CD4-positive, alpha-beta T cell treated with Interleukin-12 subunit alpha and Interleukin-12 subunit beta, for 1 hour (primary cell): ENCODE measurements at regions not wholly inside any gene's neighbourhood (a gene's known extent, or its start where the extent isn't known, plus 50 kb on each side); places are given as distances from the start of the nearest gene placed in this dataset.
A peak's percentile ranks its signal among the peaks of the same experiment; 100 is the strongest.
"Not testable (repeated sequence)": the region's sequence is repeated elsewhere in the genome, so short reads cannot be mapped to it uniquely, and the experiment has no call there.

Experiments
- DNase-seq: peaks from one replicate; pipeline ENCODE4 v3.0.0-alpha.2; 2020

DNA sequence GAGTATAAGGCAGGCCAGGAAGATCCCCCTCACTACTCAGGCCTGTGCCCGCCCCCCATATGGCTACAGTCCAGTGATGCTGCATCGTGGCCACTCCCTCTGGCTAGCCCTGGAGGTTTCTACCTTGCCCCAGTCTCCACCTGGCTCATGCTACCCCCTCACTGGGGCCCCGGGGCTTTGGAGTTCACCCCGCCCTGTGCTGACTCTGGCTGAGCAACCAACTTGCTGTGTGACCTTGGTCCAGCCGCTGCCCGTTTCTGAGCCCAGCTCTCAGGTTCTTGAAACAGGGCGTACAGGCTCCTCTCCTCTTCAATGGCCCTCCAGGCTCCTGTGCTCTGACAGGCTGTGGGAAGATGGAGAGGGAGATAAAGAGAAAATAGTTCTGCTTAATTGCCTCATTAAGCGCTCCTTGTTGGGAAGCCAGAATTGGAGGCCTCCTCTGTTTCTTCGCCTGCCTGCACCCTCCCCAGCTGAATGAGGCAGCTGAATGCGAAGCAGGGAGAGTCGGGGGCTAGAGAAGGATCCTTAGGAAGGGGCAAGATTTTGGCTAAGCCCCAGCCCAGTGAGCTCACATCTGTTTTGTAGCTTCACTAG lies 138.2 kb upstream of the NCOR2 start:
- DNase-seq, result no peak

DNA sequence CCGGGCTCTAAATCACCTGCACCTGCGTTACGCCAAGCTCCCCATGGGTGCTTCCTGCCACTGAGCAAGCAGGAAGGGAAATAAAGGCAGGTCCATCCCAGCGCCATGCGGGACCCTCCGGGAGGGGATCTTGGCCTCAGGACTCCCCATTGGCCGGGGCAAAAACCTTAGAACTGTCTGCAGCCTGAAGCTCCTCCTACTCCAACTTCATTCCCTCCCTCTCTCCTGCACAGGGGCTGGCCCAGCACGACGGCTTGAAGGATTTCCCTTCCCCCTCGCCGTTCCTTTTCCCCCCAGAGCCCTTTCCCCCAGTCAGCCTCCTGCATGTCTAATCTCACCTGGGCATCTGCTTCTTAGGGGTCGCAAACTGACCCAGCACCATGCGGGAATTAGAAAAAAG lies 137.2 kb upstream of the NCOR2 start:
- DNase-seq, result no peak

DNA sequence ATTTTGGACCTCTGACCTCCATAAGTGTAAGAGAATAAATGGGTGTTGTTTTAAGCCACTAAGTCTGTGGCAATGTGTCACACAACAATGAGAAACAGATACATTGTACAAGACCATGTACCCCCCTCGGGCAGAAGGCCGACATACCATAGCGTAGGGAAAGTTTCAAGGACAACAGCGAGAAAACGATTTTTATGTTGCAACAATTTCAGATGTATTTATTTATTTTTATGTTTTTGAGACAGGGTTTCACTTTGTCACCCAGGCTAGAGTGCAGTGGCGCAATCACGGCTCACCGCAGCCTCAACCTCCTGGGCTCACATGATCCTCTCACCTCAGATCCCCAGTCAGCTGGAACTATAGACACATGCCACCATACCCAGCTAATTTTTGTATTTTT lies 136.4 kb upstream of the NCOR2 start:
- no peak for DNase-seq

DNA sequence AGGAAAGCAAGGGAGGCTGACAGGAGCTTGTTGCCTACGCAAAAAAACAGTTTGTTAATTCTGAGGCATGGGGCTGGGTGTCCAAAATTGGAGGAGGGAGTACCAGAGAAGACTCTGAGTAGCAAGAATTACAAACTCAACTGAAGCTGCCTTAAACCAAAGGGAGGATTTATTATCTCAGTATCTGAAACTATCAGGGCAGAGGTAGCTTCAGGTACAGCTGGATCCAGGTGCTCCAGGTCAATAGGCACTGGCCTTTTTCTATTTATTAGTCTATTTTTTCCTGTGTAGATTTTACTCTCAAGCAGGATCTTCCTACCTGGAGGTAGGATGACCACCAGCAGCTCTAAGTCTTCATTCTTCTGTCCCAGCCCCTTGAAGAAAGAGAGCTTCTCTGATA lies 135.3 kb upstream of the NCOR2 start:
- no peak for DNase-seq

DNA sequence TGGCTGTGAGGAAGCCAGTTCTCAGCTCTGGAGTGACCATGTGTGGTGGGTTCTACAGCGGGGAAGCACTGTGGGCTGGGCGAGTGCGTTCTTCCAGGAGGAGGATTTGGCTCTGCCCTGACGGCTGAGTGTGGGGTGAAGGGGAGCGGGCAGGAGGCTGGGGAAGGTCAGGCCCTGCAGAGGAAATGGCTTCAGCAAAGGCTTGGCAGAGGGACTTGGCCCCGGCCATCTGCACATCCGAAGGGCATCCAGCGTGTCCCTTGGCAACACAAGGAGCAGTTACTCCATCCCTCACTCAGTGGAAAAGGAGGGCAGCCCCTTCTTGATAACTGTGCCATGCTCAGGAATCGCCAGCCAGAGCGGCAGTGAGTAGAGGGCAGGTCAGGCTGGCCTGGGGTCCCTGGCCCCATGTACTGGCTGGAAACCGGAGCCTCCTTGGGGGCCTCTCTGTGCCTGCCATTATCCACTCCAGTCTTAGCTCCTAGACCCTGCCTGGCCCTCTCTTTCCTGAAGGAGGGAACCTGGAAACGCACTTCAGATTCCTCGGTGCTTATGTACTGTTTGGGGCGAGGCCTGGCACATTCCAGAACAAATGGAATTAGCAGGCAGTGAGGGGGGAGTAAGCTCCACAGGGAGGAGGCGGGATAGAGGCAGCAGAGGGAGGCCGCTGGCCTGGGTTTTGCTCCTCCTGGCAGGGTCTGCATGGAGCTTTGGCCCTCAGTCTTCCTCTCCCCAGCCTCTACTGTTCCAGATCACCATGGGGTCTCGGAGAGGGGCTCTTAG lies 133.6 kb upstream of the NCOR2 start:
- no peak for DNase-seq

DNA sequence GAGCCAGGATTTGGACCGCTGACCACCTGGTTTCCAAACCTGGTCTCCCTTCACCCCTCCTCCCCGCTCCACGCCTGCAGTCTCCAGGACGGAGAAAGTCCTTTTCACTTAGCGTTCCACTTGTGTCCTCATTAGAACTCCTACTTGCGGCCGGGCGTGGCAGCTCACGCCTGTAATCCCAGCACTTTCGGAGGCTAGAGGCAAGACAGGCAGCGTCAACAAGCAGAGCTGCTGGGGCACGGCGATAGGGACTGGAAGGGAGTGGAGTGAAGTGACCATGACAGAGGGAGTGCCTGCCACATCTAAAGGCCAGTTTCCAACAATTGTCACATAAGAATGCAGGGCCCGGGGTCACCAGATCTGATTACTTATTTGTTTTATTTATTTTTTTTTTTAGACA lies 132.5 kb upstream of the NCOR2 start:
- no peak for DNase-seq

DNA sequence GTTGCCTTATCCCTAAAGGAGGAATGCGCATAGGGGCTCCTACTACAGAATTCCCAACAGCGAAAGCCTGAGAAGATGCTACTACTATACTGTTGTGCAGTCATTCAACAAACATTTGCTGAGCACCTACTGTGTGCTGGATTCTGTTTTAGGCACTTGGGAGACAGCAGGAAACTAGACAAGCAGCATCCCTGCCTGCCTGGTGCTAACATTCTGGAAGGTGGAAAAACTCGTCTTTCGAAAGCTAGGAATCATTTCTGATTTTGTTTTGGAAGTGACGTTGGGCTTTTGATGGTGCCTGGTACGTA lies 131.5 kb upstream of the NCOR2 start:
- no peak for DNase-seq

DNA sequence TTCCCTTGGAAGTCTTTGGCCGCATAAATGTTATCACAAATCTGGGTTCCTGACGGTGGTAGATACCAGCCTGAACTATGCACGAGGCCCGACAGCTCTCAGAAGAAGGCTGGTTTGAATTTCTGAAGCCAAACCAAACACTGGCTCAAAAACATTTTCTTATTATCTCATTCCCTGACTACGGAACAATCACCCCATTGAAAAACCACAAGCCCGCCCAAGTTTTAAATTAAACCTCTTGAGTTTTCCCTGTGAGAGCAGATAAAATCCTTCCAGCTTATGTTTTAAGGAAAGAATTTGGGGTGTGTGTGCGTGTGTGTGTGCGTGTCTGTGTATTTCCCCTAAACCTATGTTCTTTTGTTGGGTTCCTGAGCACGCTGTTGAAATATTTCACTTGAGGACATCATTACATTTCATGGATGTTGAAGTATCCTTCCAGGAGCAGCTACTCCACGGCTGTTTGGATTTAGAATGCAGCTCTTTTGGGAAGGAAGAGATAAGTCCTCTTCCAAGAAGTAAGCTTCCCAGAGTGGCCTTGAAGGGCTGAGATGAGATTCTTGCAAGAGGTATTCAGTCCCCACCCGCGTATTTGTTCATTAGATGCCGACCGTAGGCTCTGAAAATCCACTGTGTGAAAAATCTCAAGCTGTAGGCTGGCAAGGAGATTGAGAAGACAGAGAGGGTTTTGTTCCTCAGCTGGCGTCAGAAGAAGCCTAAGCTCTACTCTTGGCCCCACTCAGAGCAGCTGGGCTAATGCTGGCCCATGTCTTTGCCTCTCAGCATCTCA lies 131.0 kb upstream of the NCOR2 start:
- DNase-seq, result no peak

DNA sequence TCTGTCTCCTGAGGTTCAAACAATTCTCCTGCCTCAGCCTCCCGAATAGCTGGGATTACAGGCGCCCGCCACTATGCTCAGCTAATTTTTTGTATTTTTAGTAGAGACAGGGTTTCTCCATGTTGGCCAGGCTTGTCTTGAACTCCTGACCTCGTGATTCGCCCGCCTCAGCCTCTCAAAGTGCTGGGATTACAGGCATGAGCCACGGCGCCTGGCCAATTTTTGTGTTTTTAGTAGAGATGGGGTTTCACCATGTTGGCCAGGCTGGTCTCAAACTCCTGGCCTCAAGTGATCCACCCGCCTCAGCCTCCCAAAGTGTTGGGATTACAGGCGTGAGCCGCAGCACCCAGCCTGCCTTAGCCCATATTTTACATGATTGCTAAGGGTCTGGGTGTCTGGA lies 130.3 kb upstream of the NCOR2 start:
- not testable (repeated sequence) for DNase-seq

DNA sequence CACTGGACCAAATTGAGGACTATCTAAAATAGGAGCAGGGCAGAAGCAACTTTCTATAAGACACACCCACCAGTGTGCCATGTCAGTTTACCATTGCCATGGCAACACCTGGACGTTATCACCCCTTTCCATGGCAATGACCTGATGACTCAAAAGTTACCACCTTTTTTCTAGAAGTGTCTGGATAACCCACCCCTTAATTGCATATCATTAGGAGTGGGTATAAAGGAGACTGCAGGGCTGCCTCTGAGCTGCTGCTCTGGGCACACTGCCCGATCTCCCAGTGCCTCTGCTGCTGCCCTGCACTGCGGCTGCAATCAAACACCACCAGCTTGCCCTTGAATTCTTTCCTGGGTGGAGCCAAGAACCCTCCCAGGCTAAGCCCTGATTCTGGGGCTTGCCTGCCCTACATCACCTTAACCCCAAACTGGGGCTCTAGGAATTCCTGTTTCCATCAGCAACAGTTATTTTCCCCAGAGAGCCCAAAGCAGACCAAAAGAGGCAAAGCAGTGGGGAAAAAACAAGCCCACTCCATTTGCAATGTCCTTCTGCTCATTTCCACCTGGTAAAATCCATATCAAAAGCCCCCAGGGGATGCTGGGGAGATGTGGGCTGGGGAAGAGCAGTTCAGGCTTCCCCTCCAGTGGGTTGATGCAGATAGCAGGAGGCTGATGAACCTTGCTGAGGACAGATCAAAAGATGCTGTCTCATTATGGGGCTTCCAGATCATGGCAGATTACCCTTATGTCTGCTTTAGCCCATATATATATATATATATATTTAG lies 129.5 kb upstream of the NCOR2 start:
- no peak for DNase-seq

DNA sequence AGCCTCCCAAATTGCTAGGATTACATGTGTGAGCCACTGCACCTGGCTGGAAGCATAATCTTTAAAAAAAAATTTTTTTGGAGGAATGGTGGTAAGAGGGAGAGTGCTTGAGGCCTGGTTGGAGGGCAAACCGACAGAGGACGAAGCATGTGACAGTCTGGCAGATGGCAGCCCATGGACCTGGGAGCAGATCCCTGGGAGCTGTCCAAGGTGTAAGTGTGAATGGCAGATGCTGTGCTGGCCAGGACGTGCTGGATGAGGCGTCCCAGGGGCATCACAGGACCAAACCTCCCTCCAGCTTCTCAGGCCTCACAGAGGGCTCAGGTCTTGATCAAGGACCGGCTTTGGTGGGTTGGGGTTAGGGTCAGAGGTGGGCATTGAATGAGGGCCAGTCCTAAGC lies 128.4 kb upstream of the NCOR2 start:
- DNase-seq, result no peak

DNA sequence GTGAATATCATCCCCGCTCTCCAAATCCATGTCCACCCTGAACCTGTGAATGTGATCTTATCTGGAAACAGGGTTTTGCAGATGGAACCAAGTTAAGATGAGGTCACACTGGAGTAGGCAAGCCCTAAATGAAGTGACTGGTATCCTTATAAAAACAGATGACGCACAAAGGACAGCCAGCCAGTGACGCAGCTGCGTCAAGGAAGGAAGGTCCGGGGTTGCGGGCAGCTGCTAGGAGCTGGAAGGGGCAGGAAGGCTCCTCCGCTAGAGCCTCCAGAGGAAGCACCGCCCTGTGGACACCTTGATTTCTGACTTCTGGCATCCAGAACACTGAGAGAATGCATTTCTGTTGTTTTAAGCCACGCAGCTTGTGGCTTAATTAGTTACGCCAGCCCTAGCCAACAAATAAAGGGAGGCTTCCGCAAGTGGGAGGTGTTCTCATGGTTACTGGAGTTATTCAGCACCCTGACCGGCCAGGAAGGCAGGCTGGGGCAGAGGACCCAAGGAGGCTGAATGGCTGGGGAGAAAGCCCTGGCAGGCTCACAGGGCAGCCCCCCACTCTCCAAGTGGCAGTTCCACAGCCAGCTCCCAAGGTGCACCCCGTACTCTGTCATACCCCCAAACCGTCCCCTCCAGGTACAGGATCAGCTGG lies 127.6 kb upstream of the NCOR2 start:
- DNase-seq, result no peak

DNA sequence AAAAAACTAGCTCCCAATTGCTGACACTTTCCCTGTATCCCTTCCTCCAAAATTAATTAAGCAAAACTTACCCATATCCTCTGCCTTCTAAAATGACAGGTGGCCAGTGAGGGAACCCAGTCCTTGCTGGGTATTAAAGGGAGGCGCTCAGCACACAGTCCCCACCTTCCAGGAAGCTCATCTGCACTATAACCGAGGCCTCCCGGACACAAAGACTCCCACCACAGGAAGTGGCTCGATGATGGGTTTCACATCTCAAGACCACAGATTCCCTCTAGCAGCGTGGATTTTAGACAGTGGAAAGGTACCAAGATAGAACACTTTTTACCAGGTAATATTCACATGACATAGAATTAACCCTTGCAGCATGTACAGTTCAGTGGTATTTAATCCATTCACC lies 126.8 kb upstream of the NCOR2 start:
- DNase-seq, result peak; percentile 41

DNA sequence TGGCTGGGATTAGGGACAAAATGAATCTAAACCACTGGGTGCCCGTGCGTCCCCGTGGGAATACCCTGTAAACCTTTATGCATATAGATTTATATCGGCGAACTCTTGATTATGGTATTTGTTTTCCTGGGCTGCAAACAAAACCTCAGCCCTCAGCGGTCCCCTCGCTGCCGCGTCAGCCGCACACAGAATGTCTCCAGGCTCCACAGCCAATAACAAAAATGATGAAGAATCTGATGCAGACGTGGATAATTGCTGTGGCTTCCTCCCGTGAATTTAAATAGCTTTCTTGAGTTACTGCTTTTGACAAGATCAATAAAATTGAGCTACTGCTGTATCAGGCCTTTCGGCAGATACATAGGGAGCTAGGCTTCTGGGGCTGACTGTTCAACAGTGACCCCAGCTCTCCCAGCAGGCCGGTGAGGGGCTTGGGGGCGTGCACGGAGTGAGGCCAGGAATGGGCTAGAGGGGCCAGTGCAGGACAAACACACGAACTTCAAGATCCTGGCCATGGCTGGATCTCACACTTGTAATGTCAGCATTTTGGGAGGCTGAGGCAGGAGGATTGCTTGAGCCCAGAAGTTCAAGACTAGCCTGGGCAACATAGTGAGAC lies 125.8 kb upstream of the NCOR2 start:
- no peak for DNase-seq

DNA sequence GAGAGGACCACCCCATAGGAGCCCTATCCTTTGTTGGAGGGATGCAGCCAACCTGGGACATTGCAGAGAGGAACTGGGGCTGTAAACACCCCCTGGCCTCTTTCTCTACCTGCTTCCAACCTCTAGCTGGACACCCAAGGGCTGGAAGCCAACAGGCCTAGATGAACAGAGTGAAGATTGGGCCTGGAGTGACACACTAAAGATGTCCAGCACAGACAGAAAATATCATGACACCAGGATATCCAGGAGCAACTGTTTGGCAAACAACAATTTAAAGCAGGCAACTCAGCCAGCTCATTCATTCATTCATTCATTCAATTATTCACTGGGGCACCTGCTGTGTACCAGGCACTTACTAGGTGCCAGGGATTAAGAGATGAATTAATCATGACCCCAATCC lies 125.0 kb upstream of the NCOR2 start:
- DNase-seq, result no peak

DNA sequence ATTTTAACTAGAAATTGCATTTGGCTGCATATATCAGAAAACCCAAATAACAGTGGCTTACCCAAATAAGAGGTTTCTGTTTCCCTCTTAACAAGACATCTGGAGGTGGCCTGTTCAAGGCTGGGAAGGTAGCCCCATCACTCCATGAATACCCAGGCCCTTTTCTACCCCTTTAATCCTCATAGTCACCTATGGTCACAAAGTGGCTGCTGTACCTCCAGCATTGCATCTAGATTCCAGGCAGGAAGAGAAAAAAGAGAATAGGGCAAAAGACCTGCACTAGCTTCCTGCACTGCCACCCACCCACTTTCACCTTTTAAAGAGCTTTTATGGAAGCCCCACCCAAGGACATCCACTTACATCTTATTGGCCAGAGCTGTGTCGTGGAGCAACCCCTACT lies 124.0 kb upstream of the NCOR2 start:
- no peak for DNase-seq

DNA sequence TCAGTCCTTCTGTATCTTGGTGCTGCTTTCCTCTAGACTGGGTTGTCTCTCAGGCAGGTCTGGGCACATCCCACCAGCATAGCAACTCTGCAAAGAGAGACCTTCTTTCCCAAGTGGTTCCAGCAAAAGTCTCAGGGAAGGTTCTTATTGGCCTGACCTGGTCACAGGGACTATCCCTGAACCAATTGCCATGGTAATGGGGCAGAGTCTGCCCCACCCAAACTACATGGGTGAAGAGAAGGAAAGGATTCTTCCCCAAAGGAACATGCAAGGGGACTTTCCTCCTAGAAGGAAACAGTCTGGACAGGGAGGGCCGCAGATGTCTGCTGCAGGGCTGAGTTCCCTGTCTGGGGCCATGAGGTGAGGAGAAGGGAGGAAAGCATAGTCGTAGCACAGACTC lies 122.2 kb upstream of the NCOR2 start:
- DNase-seq, result no peak

DNA sequence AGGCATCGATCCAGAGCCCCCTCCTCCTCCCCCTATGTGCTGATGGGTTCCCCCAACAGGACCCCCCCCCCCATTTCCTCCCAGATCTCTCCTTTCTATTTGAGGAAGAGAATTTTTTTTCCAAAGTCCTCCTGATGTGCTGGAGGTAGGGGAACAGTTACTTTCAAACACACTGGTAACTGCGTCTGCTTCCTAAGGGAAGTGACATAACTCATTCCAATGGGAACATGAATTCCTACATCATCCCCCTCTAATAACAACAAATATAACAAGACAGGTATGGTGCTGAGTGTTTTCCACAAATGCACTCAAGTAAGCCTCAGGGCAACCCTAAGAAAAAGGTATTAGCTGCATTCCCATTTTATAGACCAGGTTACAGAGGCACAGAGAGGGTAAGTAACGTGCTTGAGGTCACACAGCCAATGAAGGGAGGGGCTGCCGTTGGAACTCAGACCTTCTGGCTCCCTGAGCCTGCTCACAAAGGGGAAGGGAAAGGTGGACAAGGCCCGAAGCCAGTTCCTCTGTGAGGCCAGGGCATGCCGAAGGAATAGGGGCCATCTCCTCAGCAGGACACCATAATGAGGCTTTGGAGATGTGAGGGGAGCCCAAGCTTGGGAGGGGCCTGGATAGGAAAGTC lies 121.1 kb upstream of the NCOR2 start:
- DNase-seq, result no peak

DNA sequence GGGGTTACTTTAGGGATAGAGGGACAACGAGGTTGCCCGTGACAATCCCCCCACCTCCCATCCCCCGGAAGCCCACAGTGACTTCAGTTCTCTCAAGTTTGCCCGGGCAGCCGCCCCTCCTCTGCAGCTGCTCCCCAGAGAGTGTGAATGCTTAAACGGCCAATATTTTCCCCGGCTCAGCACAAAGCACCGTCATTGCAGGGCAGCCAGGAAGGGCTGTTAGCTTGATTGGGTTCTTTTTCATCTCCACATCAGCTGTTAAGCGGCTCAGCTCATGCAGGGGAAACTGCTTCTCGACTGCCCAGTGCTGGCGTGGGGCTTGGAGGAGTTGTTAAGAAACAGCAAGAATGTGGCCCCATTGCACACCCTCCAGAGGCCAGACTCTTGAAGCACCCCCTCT lies 120.5 kb upstream of the NCOR2 start:
- no peak for DNase-seq

DNA sequence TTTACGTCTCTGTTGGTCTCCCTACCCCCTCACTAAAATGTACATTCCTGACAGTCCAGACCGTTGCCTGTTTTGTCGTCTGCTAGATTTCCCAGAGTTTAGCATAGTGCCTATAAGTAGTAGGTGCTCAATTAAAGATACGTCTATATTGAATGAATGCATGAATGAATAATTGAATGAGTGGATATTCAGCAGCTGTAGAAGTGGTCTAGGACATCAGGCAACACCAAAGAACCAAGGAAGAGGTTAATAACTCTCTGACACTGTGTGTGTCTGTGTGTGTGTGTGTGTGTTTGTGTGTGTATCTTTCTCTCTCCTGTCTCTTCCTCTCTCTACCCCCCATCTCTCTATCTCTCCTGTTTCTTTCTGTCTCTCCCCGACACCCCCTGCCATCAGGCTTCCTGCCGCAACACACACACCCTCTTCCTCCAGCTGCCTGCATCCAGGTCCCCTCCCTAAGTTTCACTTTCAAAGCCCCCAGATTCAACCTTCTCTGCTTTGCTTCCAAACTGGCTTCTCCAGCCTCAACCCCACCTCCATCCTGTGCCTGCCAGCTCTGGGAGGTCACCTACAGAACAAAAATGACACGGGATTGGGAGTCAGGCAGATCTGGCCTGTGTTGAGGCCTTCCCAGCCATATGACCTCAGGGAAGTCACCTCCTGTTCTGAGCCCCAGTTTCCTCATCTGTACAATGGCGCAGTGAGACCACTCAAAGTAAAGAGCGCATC lies 119.9 kb upstream of the NCOR2 start:
- DNase-seq, result no peak
